Memory B cell (primary cell): ENCODE measurements at regions not wholly inside any gene's neighbourhood (a gene's known extent, or its start where the extent isn't known, plus 50 kb on each side); places are given as distances from the start of the nearest gene placed in this dataset.
"Not testable (repeated sequence)": the region's sequence is repeated elsewhere in the genome, so short reads cannot be mapped to it uniquely, and the experiment has no call there.

ENCODE experiments used
- ATAC-seq: fragments of 150-1000 bp; cut with Tn5 transposase; 2 replicates; pipeline ENCODE4 v1.10.0; 2021; ENCODE audit warnings: low read depth, mild to moderate bottlenecking, moderate library complexity
- DNase-seq, 2 donors: peaks; one replicate each; pipeline ENCODE4 v3.0.0; 2022; ENCODE audit warnings: low spot score in 2 of 2
- H3K27ac Mint-ChIP-seq: one replicate; pipeline ENCODE4 v1.8.0; 2022; ENCODE audit warnings: mild to moderate bottlenecking, moderate library complexity, mixed read lengths
- H3K27me3 Mint-ChIP-seq: one replicate; pipeline ENCODE4 v1.8.0; 2022; ENCODE audit warnings: mixed read lengths
- H3K36me3 Mint-ChIP-seq: one replicate; pipeline ENCODE4 v1.8.0; 2022; ENCODE audit warnings: mild to moderate bottlenecking, mixed read lengths
- H3K4me1 Mint-ChIP-seq: one replicate; pipeline ENCODE4 v1.8.0; 2022; ENCODE audit warnings: mixed read lengths
- H3K4me3 Mint-ChIP-seq: one replicate; pipeline ENCODE4 v1.8.0; 2022; ENCODE audit warnings: mild to moderate bottlenecking, moderate library complexity, mixed read lengths
- H3K9me3 Mint-ChIP-seq: one replicate; pipeline ENCODE4 v1.8.0; 2022; ENCODE audit warnings: mixed read lengths

- no peak for DNase-seq
- Mint-ChIP-seq H3K4me1 (no peaks in the 10 kb centered on the region), H3K36me3 (no peaks in the 10 kb centered on the region), H3K27ac (no peak overlapping the region), H3K4me3 (no peak overlapping the region), H3K9me3 (peaks cover 13% of the 10 kb centered on the region), H3K27me3 (no peaks in the 10 kb centered on the region)
- ATAC-seq, result no peak
These were observed 481.5 kb downstream of the NFIB start for GRCh38 chr9:13832446-13832845.

- peaks cover 7% of the 10 kb centered on the region for H3K9me3 Mint-ChIP-seq
- no peaks in the 10 kb centered on the region for H3K27me3 Mint-ChIP-seq
- H3K4me3 Mint-ChIP-seq, result no peak overlapping the region
- no peak overlapping the region for H3K27ac Mint-ChIP-seq
- no peaks in the 10 kb centered on the region for H3K4me1 Mint-ChIP-seq
- no peaks in the 10 kb centered on the region for H3K36me3 Mint-ChIP-seq
- ATAC-seq (no peak), DNase-seq (no peak)
These were observed 490.9 kb downstream of the NFIB start for GRCh38 chr9:13823026-13823425.

- no peak for DNase-seq
- H3K4me3 Mint-ChIP-seq, result no peak overlapping the region
- H3K27me3 Mint-ChIP-seq, result no peaks in the 10 kb centered on the region
- peaks cover 10% of the 10 kb centered on the region for H3K9me3 Mint-ChIP-seq
- ATAC-seq, result no peak
- H3K36me3 Mint-ChIP-seq, result no peaks in the 10 kb centered on the region
- H3K4me1 Mint-ChIP-seq, result no peaks in the 10 kb centered on the region
- H3K27ac Mint-ChIP-seq, result no peak overlapping the region
These were observed 496.1 kb downstream of the NFIB start for GRCh38 chr9:13817754-13818278.

GRCh38 chr9:13816837-13817236, 497.1 kb downstream of the NFIB start:
- H3K27ac Mint-ChIP-seq, result no peak overlapping the region
- DNase-seq (no peak), ATAC-seq (no peak)
- peaks cover 10% of the 10 kb centered on the region for H3K9me3 Mint-ChIP-seq
- H3K36me3 Mint-ChIP-seq, result no peaks in the 10 kb centered on the region
- no peaks in the 10 kb centered on the region for H3K4me1 Mint-ChIP-seq
- no peak overlapping the region for H3K4me3 Mint-ChIP-seq
- H3K27me3 Mint-ChIP-seq, result no peaks in the 10 kb centered on the region

- no peaks in the 10 kb centered on the region for H3K36me3 Mint-ChIP-seq
- DNase-seq, result no peak
- no peak overlapping the region for H3K4me3 Mint-ChIP-seq
- no peak for ATAC-seq
- H3K27ac Mint-ChIP-seq, result no peak overlapping the region
- H3K9me3 Mint-ChIP-seq, result peaks cover 4% of the 10 kb centered on the region
- no peaks in the 10 kb centered on the region for H3K27me3 Mint-ChIP-seq
- no peaks in the 10 kb centered on the region for H3K4me1 Mint-ChIP-seq
These were observed 499.1 kb downstream of the NFIB start for GRCh38 chr9:13814647-13815400.

- H3K27ac Mint-ChIP-seq, result no peak overlapping the region
- H3K4me1 Mint-ChIP-seq, result no peaks in the 10 kb centered on the region
- H3K36me3 Mint-ChIP-seq, result no peaks in the 10 kb centered on the region
- DNase-seq, result no peak
- H3K9me3 Mint-ChIP-seq, result peaks cover 7% of the 10 kb centered on the region
- H3K4me3 Mint-ChIP-seq, result no peak overlapping the region
- no peaks in the 10 kb centered on the region for H3K27me3 Mint-ChIP-seq
- ATAC-seq, result no peak
These were observed 502.1 kb downstream of the NFIB start for GRCh38 chr9:13811876-13812275.

- DNase-seq (no peak), ATAC-seq (no peak)
- H3K9me3 Mint-ChIP-seq, result peaks cover 8% of the 10 kb centered on the region
- H3K27ac Mint-ChIP-seq, result no peak overlapping the region
- no peaks in the 10 kb centered on the region for H3K36me3 Mint-ChIP-seq
- no peaks in the 10 kb centered on the region for H3K27me3 Mint-ChIP-seq
- H3K4me1 Mint-ChIP-seq, result no peaks in the 10 kb centered on the region
- H3K4me3 Mint-ChIP-seq, result no peak overlapping the region
These were observed 503.4 kb downstream of the NFIB start for GRCh38 chr9:13810510-13810909.

GRCh38 chr9:13809401-13809800, 504.5 kb downstream of the NFIB start:
- H3K4me3 Mint-ChIP-seq, result no peak overlapping the region
- ATAC-seq, result no peak
- H3K27ac Mint-ChIP-seq, result no peak overlapping the region
- peaks cover 9% of the 10 kb centered on the region for H3K9me3 Mint-ChIP-seq
- no peaks in the 10 kb centered on the region for H3K27me3 Mint-ChIP-seq
- no peaks in the 10 kb centered on the region for H3K36me3 Mint-ChIP-seq
- H3K4me1 Mint-ChIP-seq, result no peaks in the 10 kb centered on the region
- no peak for DNase-seq

- H3K27ac Mint-ChIP-seq, result no peak overlapping the region
- ATAC-seq (no peak), DNase-seq (no peak)
- peaks cover 8% of the 10 kb centered on the region for H3K9me3 Mint-ChIP-seq
- no peaks in the 10 kb centered on the region for H3K27me3 Mint-ChIP-seq
- no peaks in the 10 kb centered on the region for H3K36me3 Mint-ChIP-seq
- H3K4me1 Mint-ChIP-seq, result no peaks in the 10 kb centered on the region
- no peak overlapping the region for H3K4me3 Mint-ChIP-seq
These were observed 506.8 kb downstream of the NFIB start for GRCh38 chr9:13807118-13807517.

GRCh38 chr9:13806714-13807113, 507.2 kb downstream of the NFIB start:
- no peaks in the 10 kb centered on the region for H3K4me1 Mint-ChIP-seq
- no peaks in the 10 kb centered on the region for H3K36me3 Mint-ChIP-seq
- H3K27me3 Mint-ChIP-seq, result no peaks in the 10 kb centered on the region
- H3K4me3 Mint-ChIP-seq, result no peak overlapping the region
- ATAC-seq (no peak), DNase-seq (no peak)
- H3K9me3 Mint-ChIP-seq, result peaks cover 8% of the 10 kb centered on the region
- no peak overlapping the region for H3K27ac Mint-ChIP-seq

GRCh38 chr9:13805546-13805945, 508.4 kb downstream of the NFIB start:
- DNase-seq (no peak), ATAC-seq (no peak)
- H3K4me1 Mint-ChIP-seq, result no peaks in the 10 kb centered on the region
- no peak overlapping the region for H3K27ac Mint-ChIP-seq
- no peak overlapping the region for H3K4me3 Mint-ChIP-seq
- H3K36me3 Mint-ChIP-seq, result no peaks in the 10 kb centered on the region
- no peaks in the 10 kb centered on the region for H3K27me3 Mint-ChIP-seq
- H3K9me3 Mint-ChIP-seq, result peaks cover 8% of the 10 kb centered on the region

GRCh38 chr9:13804532-13804931, 509.4 kb downstream of the NFIB start:
- ATAC-seq, result no peak

GRCh38 chr9:13800776-13801175, 513.2 kb downstream of the NFIB start:
- Mint-ChIP-seq H3K9me3 (peaks cover 11% of the 10 kb centered on the region), H3K4me3 (no peak overlapping the region), H3K4me1 (no peaks in the 10 kb centered on the region), H3K27me3 (no peaks in the 10 kb centered on the region), H3K27ac (no peak overlapping the region), H3K36me3 (no peaks in the 10 kb centered on the region)
- DNase-seq (no peak), ATAC-seq (no peak)

More at GRCh38 chr9:13804532-13804931, 509.4 kb downstream of the NFIB start:
- DNase-seq, result no peak
- Mint-ChIP-seq H3K4me3 (no peak overlapping the region), H3K36me3 (no peaks in the 10 kb centered on the region), H3K27me3 (no peaks in the 10 kb centered on the region), H3K4me1 (no peaks in the 10 kb centered on the region), H3K9me3 (peaks cover 8% of the 10 kb centered on the region), H3K27ac (no peak overlapping the region)

- not testable (repeated sequence) for H3K27ac Mint-ChIP-seq, DNase-seq, H3K27me3 Mint-ChIP-seq, H3K36me3 Mint-ChIP-seq, H3K4me1 Mint-ChIP-seq, ATAC-seq, H3K4me3 Mint-ChIP-seq
- H3K9me3 Mint-ChIP-seq, result peaks cover 11% of the 10 kb centered on the region
These were observed 516.2 kb downstream of the NFIB start for GRCh38 chr9:13797701-13798100.

- H3K27ac Mint-ChIP-seq, result no peak overlapping the region
- no peak overlapping the region for H3K4me3 Mint-ChIP-seq
- H3K4me1 Mint-ChIP-seq, result no peaks in the 10 kb centered on the region
- H3K36me3 Mint-ChIP-seq, result no peaks in the 10 kb centered on the region
- DNase-seq, result no peak
- H3K9me3 Mint-ChIP-seq, result peaks cover 9% of the 10 kb centered on the region
- no peaks in the 10 kb centered on the region for H3K27me3 Mint-ChIP-seq
- ATAC-seq, result no peak
These were observed 512.3 kb upstream of the MPDZ start for GRCh38 chr9:13791816-13792215.
